ENCODE measurements at regions not wholly inside any gene's neighbourhood (a gene's known extent, or its start where the extent isn't known, plus 50 kb on each side); places are given as distances from the start of the nearest gene placed in this dataset.
A peak's percentile ranks its signal among the peaks of the same experiment; 100 is the strongest.
"Not testable (repeated sequence)": the region's sequence is repeated elsewhere in the genome, so short reads cannot be mapped to it uniquely, and the experiment has no call there.

GRCh38 chr9:38128752-38129270, 59.8 kb upstream of the SHB start:
- no peak for DNase-seq (ENCODE audit: low read depth)

GRCh38 chr9:38127271-38127839, 58.3 kb upstream of the SHB start:
- peak; percentile 33 for DNase-seq (ENCODE audit: low read depth)

- DNase-seq (ENCODE audit: low read depth) = no peak
Measured at GRCh38 chr9:38126730-38127129, 57.7 kb upstream of the SHB start.

- peak; percentile 20 for DNase-seq (ENCODE audit: low read depth)
Measured at GRCh38 chr9:38125889-38126288, 56.9 kb upstream of the SHB start.

- DNase-seq (ENCODE audit: low read depth) = not testable (repeated sequence)
Measured at GRCh38 chr9:38123359-38123758, 54.3 kb upstream of the SHB start.

GRCh38 chr9:38120961-38121360, 51.9 kb upstream of the SHB start:
- no peak for DNase-seq (ENCODE audit: low read depth)

- no peak for DNase-seq (ENCODE audit: low read depth)
Measured at GRCh38 chr9:38119560-38120236, 50.7 kb upstream of the SHB start.

- no peak for DNase-seq (ENCODE audit: low read depth)
Measured at GRCh38 chr9:38118862-38119438, 49.9 kb upstream of the SHB start.
